ENCODE measurements at regions not wholly inside any gene's neighbourhood (a gene's known extent, or its start where the extent isn't known, plus 50 kb on each side); places are given as distances from the start of the nearest gene placed in this dataset.
"Not testable (repeated sequence)": the region's sequence is repeated elsewhere in the genome, so short reads cannot be mapped to it uniquely, and the experiment has no call there.

DNA sequence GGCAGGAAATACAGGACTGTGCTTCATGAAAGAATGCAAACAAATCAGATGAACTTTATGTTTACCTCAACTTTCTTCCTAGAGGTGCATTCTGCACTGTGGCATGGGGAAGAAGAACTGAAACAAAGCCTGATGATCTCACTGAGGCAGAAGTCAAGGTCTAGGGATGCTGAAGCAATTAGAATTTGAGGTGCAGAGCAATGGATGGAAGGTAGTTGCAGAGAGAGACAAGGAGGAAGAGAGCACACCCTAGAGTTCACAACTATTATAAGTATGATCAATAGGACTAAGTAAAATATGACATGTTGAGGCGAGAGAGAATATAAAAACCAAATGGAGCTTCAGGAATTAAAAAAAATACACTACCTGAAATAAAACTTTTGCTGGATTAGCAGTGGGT, 420.1 kb downstream of the EDEM1 start:
- no peak for DNase-seq (ENCODE audit: low spot score)
- H3K4me3 Mint-ChIP-seq: no peak overlapping the region
- H3K27ac Mint-ChIP-seq: no peak overlapping the region
- no peaks in the 10 kb centered on the region for H3K4me1 Mint-ChIP-seq (ENCODE audit: low read depth)
- intact Hi-C loops (cut with micrococcal nuclease): no loop called here
- H3K9me3 Mint-ChIP-seq: no peaks in the 10 kb centered on the region
- no peaks in the 10 kb centered on the region for H3K27me3 Mint-ChIP-seq (ENCODE audit: insufficient read depth)
- H3K36me3 Mint-ChIP-seq (ENCODE audit: low read depth): no peaks in the 10 kb centered on the region

- H3K27ac Mint-ChIP-seq; H3K36me3 Mint-ChIP-seq (ENCODE audit: low read depth); DNase-seq (ENCODE audit: low spot score); H3K4me3 Mint-ChIP-seq; intact Hi-C loops (cut with micrococcal nuclease); H3K4me1 Mint-ChIP-seq (ENCODE audit: low read depth); H3K27me3 Mint-ChIP-seq (ENCODE audit: insufficient read depth); H3K9me3 Mint-ChIP-seq: not testable (repeated sequence)
Observed at GRCh38 chr3:5608971-5609370, 421.5 kb downstream of the EDEM1 start.

- no peak overlapping the region for H3K27ac Mint-ChIP-seq
- H3K36me3 Mint-ChIP-seq (ENCODE audit: low read depth): no peaks in the 10 kb centered on the region
- H3K9me3 Mint-ChIP-seq: no peaks in the 10 kb centered on the region
- H3K4me1 Mint-ChIP-seq (ENCODE audit: low read depth): no peaks in the 10 kb centered on the region
- DNase-seq (ENCODE audit: low spot score): no peak
- intact Hi-C loops (cut with micrococcal nuclease): no loop called here
- no peak overlapping the region for H3K4me3 Mint-ChIP-seq
- no peaks in the 10 kb centered on the region for H3K27me3 Mint-ChIP-seq (ENCODE audit: insufficient read depth)
Observed at GRCh38 chr3:5613599-5613998, 426.1 kb downstream of the EDEM1 start.

DNA sequence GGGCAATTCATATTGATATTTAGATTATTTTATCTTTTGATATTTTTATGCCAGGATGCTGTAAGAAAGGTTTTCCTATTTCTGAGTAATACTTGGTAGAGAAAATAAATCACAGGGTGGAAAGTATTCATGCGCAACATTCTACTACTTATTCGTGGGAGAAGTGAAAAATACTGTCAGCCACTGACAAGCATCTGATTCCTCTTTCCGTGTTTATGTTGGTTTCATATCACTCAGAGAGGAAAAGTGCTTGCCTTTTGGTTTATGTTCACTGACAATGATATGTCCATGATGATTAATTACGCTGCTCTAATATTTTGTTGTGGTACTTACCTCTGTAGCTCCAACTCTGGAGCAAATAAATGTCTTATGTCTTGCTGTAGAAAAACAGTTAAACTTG, 429.4 kb downstream of the EDEM1 start:
- H3K27me3 Mint-ChIP-seq (ENCODE audit: insufficient read depth): no peaks in the 10 kb centered on the region
- no peak overlapping the region for H3K4me3 Mint-ChIP-seq
- intact Hi-C loops (cut with micrococcal nuclease): no loop called here
- no peaks in the 10 kb centered on the region for H3K9me3 Mint-ChIP-seq
- H3K27ac Mint-ChIP-seq: no peak overlapping the region
- DNase-seq (ENCODE audit: low spot score): no peak
- no peaks in the 10 kb centered on the region for H3K36me3 Mint-ChIP-seq (ENCODE audit: low read depth)
- no peaks in the 10 kb centered on the region for H3K4me1 Mint-ChIP-seq (ENCODE audit: low read depth)

- H3K4me1 Mint-ChIP-seq (ENCODE audit: low read depth): no peaks in the 10 kb centered on the region
- intact Hi-C loops (cut with micrococcal nuclease): no loop called here
- no peak overlapping the region for H3K27ac Mint-ChIP-seq
- no peaks in the 10 kb centered on the region for H3K9me3 Mint-ChIP-seq
- no peaks in the 10 kb centered on the region for H3K27me3 Mint-ChIP-seq (ENCODE audit: insufficient read depth)
- H3K36me3 Mint-ChIP-seq (ENCODE audit: low read depth): no peaks in the 10 kb centered on the region
- H3K4me3 Mint-ChIP-seq: no peak overlapping the region
- DNase-seq (ENCODE audit: low spot score): no peak
Observed at GRCh38 chr3:5618170-5618569, 430.7 kb downstream of the EDEM1 start.

GRCh38 chr3:5630406-5630805, 442.9 kb downstream of the EDEM1 start:
- no peak for DNase-seq (ENCODE audit: low spot score)
- Mint-ChIP-seq H3K36me3 (ENCODE audit: low read depth) (no peaks in the 10 kb centered on the region), H3K27me3 (ENCODE audit: insufficient read depth) (no peaks in the 10 kb centered on the region), H3K27ac (no peak overlapping the region), H3K4me3 (no peak overlapping the region), H3K4me1 (ENCODE audit: low read depth) (no peaks in the 10 kb centered on the region), H3K9me3 (no peaks in the 10 kb centered on the region)
- intact Hi-C loops (cut with micrococcal nuclease): no loop called here

GRCh38 chr3:5633960-5634359, 446.5 kb downstream of the EDEM1 start:
- H3K4me3 Mint-ChIP-seq: no peak overlapping the region
- no peaks in the 10 kb centered on the region for H3K27me3 Mint-ChIP-seq (ENCODE audit: insufficient read depth)
- intact Hi-C loops (cut with micrococcal nuclease): no loop called here
- H3K36me3 Mint-ChIP-seq (ENCODE audit: low read depth): no peaks in the 10 kb centered on the region
- H3K4me1 Mint-ChIP-seq (ENCODE audit: low read depth): no peaks in the 10 kb centered on the region
- no peak overlapping the region for H3K27ac Mint-ChIP-seq
- no peak for DNase-seq (ENCODE audit: low spot score)
- H3K9me3 Mint-ChIP-seq: no peaks in the 10 kb centered on the region

DNA sequence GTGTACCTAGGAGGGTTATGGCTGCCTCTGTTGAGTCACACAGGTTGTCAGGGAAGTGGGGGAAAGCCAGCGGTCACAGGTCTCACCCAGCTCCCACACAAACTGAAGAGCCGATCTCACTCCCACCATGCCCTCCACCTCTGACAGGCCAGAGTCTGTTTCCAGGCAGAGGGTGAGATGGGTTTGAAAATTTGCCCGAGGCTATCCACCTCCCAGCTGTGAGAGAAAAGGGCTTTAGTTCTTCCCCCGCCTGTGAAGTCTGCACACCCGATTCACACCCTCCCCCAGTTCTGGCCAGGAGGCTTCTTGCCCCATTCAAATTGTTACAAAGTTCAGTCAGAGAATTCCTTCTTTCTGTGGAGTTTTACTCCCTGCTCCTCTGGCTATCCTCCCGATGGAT, 446.9 kb downstream of the EDEM1 start:
- Mint-ChIP-seq H3K27ac (no peak overlapping the region), H3K36me3 (ENCODE audit: low read depth) (no peaks in the 10 kb centered on the region), H3K4me3 (no peak overlapping the region), H3K4me1 (ENCODE audit: low read depth) (no peaks in the 10 kb centered on the region), H3K27me3 (ENCODE audit: insufficient read depth) (no peaks in the 10 kb centered on the region), H3K9me3 (no peaks in the 10 kb centered on the region)
- intact Hi-C loops (cut with micrococcal nuclease): no loop called here
- no peak for DNase-seq (ENCODE audit: low spot score)

DNA sequence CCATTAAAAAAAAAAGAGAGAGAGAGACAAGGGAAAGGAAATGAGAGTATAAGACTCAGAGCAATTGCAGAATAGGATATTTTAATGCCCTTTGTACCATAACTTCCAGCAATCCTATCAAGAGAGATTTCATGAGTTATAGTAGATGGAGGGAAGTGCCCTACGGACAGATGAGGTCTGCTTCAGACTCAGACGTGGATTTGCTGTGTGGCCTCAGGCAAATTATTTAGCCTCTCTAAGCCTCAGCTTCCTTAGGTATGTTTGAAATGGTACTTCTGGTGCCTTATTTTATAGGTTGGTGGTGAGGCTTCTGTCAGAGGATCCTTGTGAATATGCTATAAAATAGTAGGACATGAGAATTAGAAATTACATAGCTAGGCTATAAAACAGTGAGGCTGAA, 448.2 kb downstream of the EDEM1 start:
- H3K9me3 Mint-ChIP-seq: no peaks in the 10 kb centered on the region
- intact Hi-C loops (cut with micrococcal nuclease): no loop called here
- H3K4me1 Mint-ChIP-seq (ENCODE audit: low read depth): no peaks in the 10 kb centered on the region
- no peaks in the 10 kb centered on the region for H3K36me3 Mint-ChIP-seq (ENCODE audit: low read depth)
- no peaks in the 10 kb centered on the region for H3K27me3 Mint-ChIP-seq (ENCODE audit: insufficient read depth)
- H3K4me3 Mint-ChIP-seq: no peak overlapping the region
- DNase-seq (ENCODE audit: low spot score): no peak
- H3K27ac Mint-ChIP-seq: no peak overlapping the region

- intact Hi-C loops (cut with micrococcal nuclease): no loop called here
- no peak for DNase-seq (ENCODE audit: low spot score)
- H3K4me3 Mint-ChIP-seq: no peak overlapping the region
- no peaks in the 10 kb centered on the region for H3K9me3 Mint-ChIP-seq
- no peaks in the 10 kb centered on the region for H3K4me1 Mint-ChIP-seq (ENCODE audit: low read depth)
- H3K36me3 Mint-ChIP-seq (ENCODE audit: low read depth): no peaks in the 10 kb centered on the region
- H3K27ac Mint-ChIP-seq: no peak overlapping the region
- H3K27me3 Mint-ChIP-seq (ENCODE audit: insufficient read depth): no peaks in the 10 kb centered on the region
Observed at GRCh38 chr3:5638550-5638949, 451.0 kb downstream of the EDEM1 start.

DNA sequence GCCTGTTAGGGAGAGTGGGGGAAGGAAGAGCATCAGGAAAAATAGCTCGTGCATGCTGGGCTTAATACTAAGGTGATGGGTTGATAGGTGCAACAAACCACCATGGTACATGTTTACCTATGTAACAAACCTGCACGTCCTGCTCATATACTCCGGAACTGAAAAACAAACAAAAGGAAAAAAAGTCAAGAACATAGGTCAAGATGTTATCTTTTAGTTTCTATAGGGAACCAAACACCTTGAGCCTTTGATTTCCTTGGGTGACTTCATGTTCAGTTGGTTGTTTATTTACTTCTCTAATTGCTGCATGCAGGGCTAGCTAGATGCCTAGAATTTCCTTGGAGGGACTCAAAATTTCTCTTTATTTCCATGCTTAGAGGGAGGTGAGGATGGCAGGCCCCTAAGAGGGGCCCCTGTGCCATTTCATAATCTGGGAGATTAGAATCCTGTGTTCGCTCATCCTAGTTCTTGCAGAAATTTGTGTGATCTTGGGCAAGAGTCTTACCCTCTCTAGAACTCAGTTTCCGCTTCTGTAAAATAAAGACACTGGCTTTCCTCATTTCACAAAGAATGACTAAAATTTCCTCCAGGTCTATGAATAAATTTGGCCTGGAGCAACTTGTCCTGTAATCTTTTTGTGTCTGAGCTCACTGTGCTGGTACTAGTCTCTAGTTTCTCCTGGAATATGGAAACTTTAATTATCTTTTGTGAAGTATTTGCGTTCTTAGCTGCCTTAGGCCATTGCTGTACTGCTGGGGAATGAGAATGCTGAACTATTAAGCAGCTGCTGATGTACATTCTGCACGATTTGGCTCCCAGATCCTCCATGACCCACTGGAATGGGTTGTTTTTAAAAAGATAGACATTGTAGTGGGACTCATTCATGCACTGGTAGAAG, 457.5 kb downstream of the EDEM1 start:
- Mint-ChIP-seq H3K27ac (no peak overlapping the region), H3K4me3 (no peak overlapping the region), H3K36me3 (ENCODE audit: low read depth) (no peaks in the 10 kb centered on the region), H3K4me1 (ENCODE audit: low read depth) (no peaks in the 10 kb centered on the region), H3K27me3 (ENCODE audit: insufficient read depth) (no peaks in the 10 kb centered on the region), H3K9me3 (peaks cover 3% of the 10 kb centered on the region)
- intact Hi-C loops (cut with micrococcal nuclease): no loop called here
- DNase-seq (ENCODE audit: low spot score): no peak

GRCh38 chr3:5645692-5646410, 458.3 kb downstream of the EDEM1 start:
- H3K27me3 Mint-ChIP-seq (ENCODE audit: insufficient read depth): no peaks in the 10 kb centered on the region
- DNase-seq (ENCODE audit: low spot score): no peak

GRCh38 chr3:5650303-5650702, 462.8 kb downstream of the EDEM1 start:
- intact Hi-C loops (cut with micrococcal nuclease): no loop called here

More at GRCh38 chr3:5645692-5646410, 458.3 kb downstream of the EDEM1 start:
- no peaks in the 10 kb centered on the region for H3K36me3 Mint-ChIP-seq (ENCODE audit: low read depth)
- H3K9me3 Mint-ChIP-seq: peaks cover 3% of the 10 kb centered on the region
- H3K4me3 Mint-ChIP-seq: no peak overlapping the region
- intact Hi-C loops (cut with micrococcal nuclease): no loop called here
- H3K27ac Mint-ChIP-seq: no peak overlapping the region
- H3K4me1 Mint-ChIP-seq (ENCODE audit: low read depth): no peaks in the 10 kb centered on the region

More at GRCh38 chr3:5650303-5650702, 462.8 kb downstream of the EDEM1 start:
- DNase-seq (ENCODE audit: low spot score): no peak
- Mint-ChIP-seq H3K36me3 (ENCODE audit: low read depth) (no peaks in the 10 kb centered on the region), H3K4me3 (no peak overlapping the region), H3K4me1 (ENCODE audit: low read depth) (no peaks in the 10 kb centered on the region), H3K27ac (no peak overlapping the region), H3K9me3 (peaks cover 3% of the 10 kb centered on the region), H3K27me3 (ENCODE audit: insufficient read depth) (no peaks in the 10 kb centered on the region)

Measured in activated T-helper 1 cell treated with anti-CD3 and anti-CD28 coated beads, Interleukin-12 subunit alpha, Interleukin-12 subunit beta, Interleukin-2, Interleukin-4 antibody, amounts not matched to agents 30 ng/mL and 10 ng/mL and 1 ng/mL, durations not matched to agents 14 hours and 24 hours and 36 hours (primary cell).